A673 (cell line): ENCODE measurements at regions not wholly inside any gene's neighbourhood (a gene's known extent, or its start where the extent isn't known, plus 50 kb on each side); places are given as distances from the start of the nearest gene placed in this dataset.

Experiments
- CTCF ChIP-seq: fragments of 300-800, 200-600 bp; sonication (generic); conservative IDR thresholded peaks from 2 replicates; pipeline ENCODE4 v1.5.1; 2017; ENCODE audit warnings: low read depth, mild to moderate bottlenecking, antibody characterized with exemption, low read length, moderate library complexity, mixed read lengths
- EZH2 ChIP-seq: fragments of 200-600 bp; sonication (generic); IDR thresholded peaks from 2 replicates; pipeline ENCODE4 v1.6.1; 2017; ENCODE audit warnings: borderline replicate concordance, low read depth, mild to moderate bottlenecking, mixed read lengths, antibody characterized with exemption, low read length; ENCODE audit not compliant: poor library complexity, severe bottlenecking

DNA sequence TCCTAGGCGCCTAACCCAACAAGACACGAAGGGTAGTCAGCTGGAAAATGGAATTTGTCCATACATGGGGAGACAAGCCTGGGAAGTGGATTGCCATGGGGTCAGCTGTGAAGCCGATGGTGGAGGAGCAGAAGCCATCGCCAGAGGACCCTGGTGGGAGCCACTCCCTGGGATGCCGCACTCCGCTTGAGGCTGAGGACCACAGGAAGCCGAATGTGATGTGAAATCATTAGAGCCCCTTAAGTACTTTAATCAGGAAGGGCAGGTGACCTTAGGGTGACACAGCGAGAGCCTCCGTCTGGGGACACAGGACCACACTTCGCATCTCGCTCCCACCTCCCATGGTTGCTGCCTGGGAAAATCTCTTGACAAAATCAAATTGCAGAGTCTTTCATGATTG, 614.6 kb upstream of the MGMT start:
- no peak for TF ChIP-seq CTCF
- TF ChIP-seq EZH2 = no peak
